GM18508 (cell line): ENCODE measurements at regions not wholly inside any gene's neighbourhood (a gene's known extent, or its start where the extent isn't known, plus 50 kb on each side); places are given as distances from the start of the nearest gene placed in this dataset.

Experiments used
- ATAC-seq: cut with Tn5 transposase; IDR thresholded peaks from one replicate; pipeline ENCODE4 v1.9.1; 2021; ENCODE audit warnings: moderate number of reproducible peaks; ENCODE audit not compliant: insufficient read depth, unreplicated experiment

DNA sequence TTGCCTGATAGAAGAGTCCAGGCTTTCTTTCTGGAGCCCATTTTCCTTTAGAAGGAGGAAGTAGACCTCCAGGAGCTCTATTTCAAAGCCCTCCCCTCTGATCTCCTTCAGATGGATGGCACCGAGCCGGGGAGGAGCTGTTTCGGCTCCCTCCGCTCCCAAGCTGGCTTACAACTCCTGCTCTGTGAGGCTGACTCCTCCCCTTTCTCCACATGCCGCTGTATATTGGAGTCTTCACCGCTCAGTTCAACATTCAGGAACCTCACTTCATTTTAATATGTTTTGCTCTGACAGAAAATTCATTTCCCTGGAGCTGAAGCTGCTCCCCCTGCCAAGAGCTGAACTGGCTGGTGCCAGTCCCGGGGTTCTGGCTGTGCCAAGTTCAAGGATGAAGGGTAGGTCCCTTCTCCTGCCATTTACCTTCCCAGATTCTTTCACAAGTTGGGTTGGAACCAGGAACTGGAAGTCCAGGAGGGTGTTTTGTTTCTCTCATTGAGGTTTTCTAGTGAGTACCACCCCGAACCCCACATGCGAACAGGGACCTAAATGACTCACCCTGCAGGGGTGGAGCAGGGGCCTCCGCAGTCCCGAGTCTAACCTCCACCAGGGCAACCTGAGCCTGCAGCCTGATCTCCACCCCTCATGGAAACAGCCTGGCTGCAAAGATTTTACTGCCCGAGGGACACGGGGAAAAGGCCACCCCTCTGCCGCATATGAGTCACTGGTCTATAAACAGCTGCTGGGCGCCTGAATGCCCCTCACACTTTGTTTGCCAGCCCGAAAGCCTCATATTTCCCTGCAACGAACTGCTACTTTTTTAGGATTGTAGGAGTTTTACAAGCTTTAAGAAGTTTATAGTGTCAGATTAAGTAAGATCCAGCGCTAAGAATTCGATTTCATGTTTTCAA lies 68.6 kb upstream of the FOXA2 start:
- ATAC-seq = no peak

DNA sequence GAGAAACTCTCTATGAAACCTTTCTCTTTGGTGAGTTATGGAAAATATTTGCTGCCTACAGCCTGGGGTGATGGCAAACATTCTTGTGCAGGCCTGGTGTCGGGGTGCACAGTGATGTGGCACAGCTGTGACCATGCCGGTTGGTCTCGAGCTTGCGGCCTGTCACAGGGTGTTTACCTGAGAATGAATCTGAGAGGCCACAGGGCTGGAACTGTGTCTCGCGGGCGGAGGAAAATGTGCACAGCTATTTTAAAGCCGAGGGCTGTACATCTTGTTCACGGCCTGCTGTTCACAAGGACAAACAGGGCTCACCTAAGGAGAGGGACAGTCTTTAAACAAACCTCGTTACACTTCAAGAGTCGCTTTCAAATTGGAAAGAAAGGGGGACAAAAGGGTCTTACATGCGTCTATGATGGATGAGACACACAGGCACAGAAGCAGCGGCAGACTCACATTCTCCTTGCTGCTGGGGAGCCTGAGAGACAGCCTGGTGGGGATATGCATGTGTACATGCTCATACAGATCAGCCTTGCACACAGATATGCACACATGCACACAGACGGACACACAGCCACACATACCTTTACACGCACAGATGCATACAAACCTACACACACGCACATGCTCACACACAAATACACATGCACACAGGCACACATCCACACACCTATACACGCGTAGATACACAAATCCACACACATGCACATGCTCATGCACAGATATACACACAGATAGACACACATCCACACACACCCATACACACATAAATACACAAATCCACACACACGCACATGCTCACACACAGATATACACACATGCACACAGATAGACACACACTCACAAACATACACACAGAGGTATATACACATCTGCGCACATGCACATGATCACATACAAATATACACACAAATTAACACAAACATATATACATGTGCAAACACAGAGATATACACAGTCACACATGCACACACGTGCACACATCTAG lies 69.6 kb upstream of the FOXA2 start:
- ATAC-seq = no peak

DNA sequence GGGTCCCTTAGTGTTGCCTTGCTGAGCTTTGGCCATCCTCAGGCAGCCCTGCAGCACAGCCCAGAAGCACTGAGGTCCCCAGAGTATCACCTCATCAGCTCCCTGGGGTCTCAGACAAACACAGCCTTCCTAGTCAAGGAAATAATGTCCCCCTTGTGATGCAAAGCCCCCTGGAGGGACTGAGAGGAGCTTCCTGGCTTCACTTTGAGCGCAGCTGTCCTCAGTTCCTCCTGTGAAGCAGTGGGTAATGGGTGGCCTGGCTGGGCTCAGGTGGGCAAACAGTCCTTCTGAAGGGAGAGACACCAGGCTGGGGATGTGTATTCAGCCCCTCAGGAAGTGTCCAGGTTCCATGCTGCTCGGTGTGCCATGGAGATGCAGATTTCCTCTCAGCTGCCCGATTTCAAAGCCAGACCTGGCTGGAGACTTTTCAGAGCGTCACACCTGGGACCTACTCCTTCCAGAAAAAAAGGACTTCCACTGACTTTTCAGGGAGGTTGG lies 79.2 kb upstream of the FOXA2 start:
- no peak for ATAC-seq

DNA sequence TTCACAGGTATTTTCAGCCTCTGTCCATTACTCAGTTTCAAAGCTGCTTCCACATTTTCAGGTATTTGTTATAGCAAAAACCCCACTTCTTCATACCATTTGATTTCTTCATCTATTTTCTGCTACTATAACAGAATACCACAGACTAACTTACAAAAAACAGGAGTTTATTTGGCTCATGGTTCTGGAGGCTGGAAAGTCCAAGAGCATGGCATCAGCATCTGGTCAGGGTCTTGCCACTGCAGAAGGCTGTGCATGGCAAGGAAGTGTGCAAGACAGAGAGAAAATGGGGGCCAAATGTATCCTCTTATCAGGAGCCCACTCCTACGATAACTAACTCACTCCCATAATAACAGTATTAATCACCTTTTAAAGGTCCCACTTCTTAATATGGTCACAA lies 82.8 kb upstream of the FOXA2 start:
- no peak for ATAC-seq

DNA sequence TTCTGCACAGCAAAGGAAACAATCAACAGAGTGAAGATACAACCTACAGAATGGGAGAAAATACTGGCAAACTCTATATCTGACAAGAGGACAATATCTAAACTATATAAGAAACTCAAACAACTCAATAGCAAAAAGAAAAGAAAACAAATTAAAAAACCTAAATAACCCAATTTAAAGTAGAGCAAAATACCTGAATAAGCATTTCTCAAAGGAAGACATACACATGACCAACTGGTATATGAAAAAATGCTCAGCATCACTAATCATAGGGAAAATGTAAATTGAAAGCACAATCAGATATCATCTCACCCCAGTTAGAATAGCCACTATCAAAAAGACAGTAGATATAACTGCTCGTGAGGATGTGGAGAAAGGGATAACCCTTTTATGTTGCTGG lies 87.8 kb upstream of the FOXA2 start:
- ATAC-seq = no peak

DNA sequence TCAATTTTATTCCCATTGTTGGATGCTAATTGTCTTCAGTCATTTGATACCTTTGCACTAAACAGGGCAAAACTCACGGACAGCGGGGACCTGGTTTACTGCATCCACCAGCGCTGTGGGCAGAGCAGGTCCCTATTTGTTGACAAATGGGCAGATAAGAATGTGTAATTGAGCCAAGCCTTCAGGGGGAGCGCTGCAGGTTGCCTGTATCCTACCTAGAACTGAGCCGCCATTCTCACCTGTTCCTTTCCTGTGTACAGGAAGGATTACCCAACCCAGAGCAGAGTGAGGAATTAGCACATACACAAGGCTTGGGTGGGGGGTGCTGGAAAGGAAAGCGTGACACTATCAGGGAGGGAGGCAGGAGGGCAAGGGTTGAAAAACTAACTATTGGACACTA lies 89.1 kb upstream of the FOXA2 start:
- ATAC-seq = no peak

DNA sequence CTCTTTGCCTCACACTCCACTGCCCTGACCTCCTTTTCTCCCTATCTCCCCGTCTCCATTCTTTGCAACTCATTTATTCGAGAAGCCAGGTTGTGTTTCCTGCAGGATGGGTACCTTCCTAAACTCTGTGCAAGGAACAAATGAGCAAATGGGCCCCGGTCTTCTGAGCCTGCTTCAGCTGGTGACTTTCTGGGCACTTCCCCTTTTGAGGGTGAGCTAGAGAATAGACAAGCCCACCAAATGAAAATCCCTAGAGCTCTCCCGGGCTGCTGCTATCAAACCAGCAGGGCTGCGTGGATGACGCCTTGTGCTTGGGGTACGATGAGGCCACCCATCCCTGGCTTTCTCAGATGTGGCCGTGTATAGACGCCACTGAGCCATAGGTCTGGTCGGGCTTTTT lies 91.0 kb upstream of the FOXA2 start:
- no peak for ATAC-seq

DNA sequence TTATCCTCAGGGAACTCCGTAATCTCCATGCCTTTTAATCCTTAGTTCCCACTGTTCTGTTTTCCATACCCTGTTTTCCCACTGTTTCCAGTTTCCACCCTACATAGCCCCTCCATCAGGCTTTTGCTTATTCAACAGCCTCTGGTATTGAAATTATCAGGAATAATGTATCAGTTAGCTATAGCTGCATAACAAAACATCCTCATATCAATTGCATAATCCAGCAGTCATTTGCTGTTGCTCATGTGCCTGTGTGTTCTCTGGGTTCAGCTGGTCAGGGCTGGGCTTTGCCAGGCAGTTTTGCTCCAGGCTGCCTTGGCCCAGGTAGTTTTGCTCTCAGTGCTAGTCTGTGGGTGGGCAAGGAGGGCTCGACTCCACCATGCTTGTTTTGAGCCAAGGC lies 94.3 kb upstream of the FOXA2 start:
- no peak for ATAC-seq

DNA sequence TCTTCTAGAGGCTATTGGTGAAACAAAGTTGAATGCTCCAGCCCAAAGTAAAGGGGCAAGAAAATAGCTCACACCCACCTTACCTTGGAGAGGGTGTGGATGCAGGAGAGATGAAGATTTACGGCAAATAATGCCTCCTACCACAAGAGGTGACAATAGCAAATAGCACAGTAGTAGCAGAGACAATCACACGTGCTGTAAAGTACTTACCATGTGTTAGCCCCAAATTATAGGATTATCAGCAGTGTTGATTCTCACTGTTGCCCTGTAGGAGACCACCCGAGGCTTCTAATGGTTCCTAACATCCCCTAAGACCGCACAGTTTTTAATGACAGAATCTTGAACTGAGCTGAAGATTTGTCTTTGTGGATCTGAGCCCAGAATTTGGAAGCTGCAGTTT lies 94.8 kb upstream of the FOXA2 start:
- ATAC-seq = no peak

DNA sequence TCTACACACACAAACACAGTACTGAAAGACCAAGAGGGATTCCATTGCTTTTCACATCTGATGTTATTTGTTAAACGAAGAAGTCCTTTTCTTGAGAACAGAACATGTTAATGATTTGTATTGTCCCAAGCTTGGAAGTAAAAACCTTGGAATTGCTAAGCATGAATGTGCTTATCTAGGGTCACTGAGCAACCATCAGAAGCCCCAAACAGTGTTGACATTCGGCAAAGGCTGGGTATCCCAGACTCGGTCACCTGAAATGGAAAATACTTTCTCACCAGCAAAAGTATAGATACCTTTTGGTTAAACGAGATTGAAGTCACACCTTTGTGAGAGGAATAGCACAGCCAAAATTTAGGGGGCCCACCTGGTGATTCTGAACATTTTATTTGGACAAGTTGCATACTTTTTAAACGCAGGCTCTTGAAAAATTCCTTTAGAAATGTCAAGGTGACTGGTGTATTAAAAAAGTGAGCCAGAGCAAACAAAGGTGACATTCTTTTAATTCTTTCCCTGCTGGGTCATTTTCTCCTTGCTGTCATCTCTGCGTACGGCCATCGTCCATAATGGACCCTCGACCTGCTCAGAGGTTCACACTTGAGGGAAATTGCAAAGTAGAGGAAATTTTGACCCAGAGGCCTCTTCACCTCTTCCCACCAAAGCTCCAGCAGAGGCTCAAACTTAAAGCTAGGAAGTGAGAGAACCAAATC lies 95.8 kb upstream of the FOXA2 start:
- ATAC-seq = no peak

DNA sequence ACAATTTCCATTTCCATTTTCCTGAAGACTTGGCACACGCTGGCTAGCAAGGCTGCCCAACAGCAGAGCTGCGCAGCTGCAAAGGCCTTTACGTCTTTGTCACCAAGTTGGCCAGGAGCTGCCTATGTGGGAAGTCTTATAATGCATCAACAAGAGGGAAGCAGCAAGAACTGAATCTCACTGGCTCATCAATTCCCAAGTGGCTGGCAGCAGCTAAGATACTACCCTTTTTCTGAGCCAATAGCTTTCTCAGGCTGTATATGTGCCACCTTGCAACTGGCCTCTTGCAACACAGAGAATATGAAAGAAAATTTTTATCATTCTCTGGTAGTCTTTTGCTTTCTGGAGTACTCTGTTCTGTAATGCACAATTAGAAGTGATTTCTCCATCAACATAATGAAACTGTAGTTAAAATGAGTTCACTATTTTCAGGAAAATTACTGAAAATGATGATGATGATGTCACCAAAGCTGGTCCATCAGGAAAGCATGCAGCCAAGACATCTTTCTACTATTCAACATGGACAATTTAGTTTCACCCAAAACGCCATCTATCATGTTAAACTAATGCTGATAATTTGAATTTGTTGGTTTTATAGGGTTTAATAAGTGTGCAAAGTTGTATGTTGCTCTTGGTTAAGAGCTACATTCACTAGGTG lies 97.3 kb upstream of the FOXA2 start:
- no peak for ATAC-seq

DNA sequence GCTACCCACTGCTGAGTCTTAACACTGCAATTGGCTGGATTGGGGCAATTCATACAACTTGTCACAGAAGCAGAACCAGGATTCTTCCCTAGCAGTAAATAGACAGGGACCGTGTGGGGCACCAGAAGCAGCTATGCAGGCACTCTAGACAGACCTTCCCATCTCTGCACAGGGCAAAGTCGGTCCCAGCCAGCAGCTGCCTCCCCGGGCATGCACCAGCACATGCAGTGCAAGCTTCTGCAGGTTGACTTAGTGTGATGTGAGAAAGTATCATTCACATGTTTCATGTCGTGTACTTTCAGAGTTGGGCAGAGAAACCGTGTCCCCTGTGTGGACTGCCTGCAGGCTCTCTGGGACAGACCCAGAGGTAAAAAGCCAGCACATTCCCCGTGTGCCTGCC lies 98.0 kb upstream of the FOXA2 start:
- no peak for ATAC-seq

DNA sequence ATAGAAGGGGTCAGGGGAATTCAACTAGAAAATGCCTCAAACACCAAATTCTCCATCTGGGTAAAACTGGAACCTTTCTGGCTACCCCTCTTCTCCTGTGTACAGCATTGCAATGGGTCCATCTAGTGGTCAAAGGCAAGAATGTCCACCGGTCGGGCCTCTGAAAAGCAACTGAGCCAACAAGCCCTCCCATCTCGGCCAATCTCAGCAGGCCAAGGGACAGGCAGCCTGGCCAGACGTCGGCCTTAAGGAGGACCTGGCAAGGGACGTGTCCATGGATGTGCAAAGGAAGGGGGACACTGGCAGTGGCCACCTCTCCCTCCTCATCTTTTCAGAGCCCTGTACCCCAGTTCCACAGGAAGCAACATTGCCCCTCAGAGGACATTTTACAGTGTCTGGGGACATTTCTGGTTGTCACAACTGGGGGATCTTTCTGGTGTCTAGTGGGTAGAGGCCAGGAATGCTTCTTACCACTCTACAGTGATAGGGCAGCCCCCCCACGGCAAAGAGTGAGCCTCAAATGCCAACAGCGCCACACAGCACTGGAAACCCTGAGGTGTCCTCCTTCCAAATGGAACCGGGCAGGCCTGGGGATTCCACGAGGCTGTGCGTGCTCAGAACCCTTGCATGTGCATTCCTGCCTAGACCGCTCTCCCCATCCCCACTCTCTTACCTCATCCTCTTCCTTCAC lies 99.8 kb upstream of the FOXA2 start:
- peak; percentile 66 for ATAC-seq

DNA sequence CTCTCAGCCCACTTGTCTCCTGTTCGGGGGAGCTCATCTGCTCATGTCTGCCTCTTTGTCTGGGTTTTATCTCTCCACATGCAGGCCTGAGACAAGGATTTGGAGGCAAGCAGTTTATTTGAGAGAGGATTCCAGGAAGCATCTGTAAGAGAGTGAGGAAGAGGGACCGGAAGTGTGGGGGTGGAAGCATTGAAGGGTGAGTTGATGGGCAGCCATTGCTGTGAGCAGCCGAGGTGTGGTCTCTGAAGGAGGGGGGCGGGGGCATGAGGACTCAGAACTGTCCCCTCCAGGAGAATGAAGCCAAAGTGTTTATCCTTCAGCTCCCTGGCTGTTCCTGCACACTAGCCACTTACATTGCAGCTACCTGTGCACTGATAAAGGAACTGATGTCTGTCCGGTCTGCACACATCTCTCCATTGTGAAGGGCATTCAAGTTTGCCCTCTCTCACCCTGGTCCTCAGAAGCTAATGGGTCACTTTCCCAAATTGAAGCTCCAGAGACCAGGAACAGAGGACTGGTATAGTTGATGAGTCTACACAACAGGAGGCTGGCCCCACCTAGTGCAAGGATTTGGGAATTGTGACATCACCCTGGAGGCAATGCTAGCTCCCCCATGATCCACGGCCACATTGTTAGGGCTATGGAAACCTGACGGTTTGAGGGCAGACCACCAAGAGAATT lies 100.5 kb upstream of the FOXA2 start:
- ATAC-seq = no peak

DNA sequence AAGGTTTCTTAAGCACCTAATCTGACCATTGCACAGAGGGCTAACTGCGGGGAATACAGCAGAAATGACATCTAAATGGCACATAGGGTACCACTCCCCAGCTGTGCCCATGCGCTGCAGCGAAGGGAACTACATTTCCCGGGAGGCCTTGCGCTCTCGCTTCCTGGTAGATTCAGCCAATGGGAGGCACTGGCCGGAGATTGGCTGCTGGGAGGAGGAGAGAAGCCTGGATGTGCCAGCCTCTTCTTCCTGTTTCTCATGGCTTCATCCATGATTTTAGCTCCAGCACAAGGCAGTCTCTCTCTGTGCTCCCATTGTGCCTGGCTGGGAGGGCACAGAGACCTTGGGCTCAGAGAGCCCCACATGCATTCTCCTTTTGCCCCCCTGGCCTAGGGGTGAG lies 101.7 kb upstream of the FOXA2 start:
- no peak for ATAC-seq

DNA sequence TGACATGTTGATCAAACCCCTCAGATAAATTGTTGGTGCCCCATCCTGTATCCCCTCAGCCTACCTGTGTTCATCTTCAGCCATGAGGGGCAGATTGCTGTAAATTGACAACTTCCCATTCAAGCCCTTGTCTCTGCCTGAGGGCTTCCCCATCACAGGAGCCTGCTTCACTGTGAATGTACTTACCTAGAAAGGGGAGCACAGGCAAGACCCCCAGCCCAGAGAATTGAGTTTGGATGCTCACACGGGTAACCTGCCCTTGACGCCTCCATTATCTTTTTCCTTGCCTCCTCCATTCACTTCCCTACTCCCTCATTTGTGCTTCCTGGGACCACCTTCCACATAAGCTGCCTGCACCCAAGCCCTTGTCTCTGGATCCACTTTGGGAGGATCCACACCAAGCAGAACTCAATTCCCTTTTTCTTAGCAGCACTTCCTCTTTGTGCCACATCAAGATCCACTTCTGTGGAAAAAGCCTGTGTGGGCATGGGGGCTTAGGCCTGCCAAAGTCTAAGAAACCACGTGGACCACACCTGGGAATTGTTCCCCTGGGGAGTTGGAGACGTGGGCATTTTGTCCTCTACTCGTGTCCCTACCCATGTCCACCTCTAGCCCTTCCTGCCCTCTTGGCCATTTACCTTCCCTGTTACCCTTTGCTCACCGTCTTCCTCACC lies 103.4 kb upstream of the FOXA2 start:
- no peak for ATAC-seq

DNA sequence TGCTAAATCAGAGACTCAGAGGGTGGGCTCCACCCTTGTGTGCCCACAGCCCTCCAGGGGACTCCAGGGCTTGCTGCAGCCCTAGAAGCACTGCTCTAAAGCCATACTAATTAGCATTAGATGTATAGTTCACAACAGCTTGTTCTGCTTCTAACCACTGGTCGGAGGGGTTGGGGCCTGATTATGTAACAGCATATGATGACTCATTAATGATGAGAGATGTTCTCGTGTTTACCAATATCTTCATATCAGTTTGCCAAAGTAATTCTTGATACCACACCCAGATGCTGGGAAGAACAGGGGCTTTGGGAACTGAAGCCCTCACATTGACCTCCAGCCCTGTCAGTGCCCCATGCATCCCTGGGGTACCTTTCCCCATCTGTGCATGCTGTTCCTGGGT lies 104.1 kb upstream of the FOXA2 start:
- ATAC-seq = no peak

DNA sequence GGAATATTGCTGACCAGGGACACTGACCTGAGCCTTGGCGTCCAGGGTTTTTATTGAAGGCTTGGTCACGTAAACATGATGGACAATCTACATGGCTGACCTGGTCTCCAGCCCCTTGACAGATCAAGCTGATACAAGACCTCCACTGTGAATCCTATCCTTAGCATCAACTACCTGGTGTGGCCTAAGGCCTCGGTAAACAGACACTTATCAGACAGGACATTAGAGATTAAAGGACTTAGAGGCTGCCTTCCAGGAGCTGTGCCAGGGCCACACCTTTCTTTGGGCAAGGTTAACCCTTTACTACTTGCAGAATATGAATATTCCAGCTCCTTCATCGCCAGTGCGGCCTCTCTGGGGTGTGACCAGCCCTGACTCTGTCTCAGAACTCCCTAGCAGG lies 104.9 kb upstream of the FOXA2 start:
- ATAC-seq = no peak
